Endodermal cell (in vitro differentiated cells): ENCODE measurements at regions not wholly inside any gene's neighbourhood (a gene's known extent, or its start where the extent isn't known, plus 50 kb on each side); places are given as distances from the start of the nearest gene placed in this dataset.

Source experiments
- DNase-seq: peaks from one replicate; pipeline ENCODE4 v3.0.0-alpha.2; 2017
- H3K27ac ChIP-seq: 2 replicates; pipeline ENCODE4 v1.5.1; 2013; ENCODE audit warnings: mild to moderate bottlenecking, low read depth, low read length, moderate library complexity
- H3K27me3 ChIP-seq: 2 replicates; pipeline ENCODE4 v1.6.1; 2013; ENCODE audit warnings: mild to moderate bottlenecking, low read length, moderate library complexity; ENCODE audit not compliant: insufficient read depth, control insufficient read depth, poor library complexity, severe bottlenecking
- H3K36me3 ChIP-seq: 2 replicates; pipeline ENCODE4 v1.7.0; 2013; ENCODE audit warnings: mild to moderate bottlenecking, low read length, moderate library complexity; ENCODE audit not compliant: control insufficient read depth, insufficient read depth
- H3K4me1 ChIP-seq: one replicate; pipeline ENCODE4 v1.7.0; 2013; ENCODE audit warnings: low read length; ENCODE audit not compliant: control insufficient read depth, insufficient read depth
- H3K4me3 ChIP-seq: 2 replicates; pipeline ENCODE4 v1.5.1; 2013; ENCODE audit warnings: mild to moderate bottlenecking, low read length, moderate library complexity
- H3K9ac ChIP-seq: 2 replicates; pipeline ENCODE4 v1.6.1; 2013; ENCODE audit warnings: mild to moderate bottlenecking, low read length, moderate library complexity; ENCODE audit not compliant: poor library complexity, severe bottlenecking; ENCODE audit errors: extremely low read depth
- H3K9me3 ChIP-seq: 2 replicates; pipeline ENCODE4 v1.6.1; 2013; ENCODE audit warnings: mild to moderate bottlenecking, low read length, moderate library complexity; ENCODE audit not compliant: control insufficient read depth
- H3K27ac Mint-ChIP-seq: 2 replicates; pipeline ENCODE4 v1.8.0; 2020; ENCODE audit warnings: mixed read lengths
- H3K27me3 Mint-ChIP-seq: 2 replicates; pipeline ENCODE4 v1.8.0; 2021; ENCODE audit warnings: mild to moderate bottlenecking, mixed read lengths; ENCODE audit not compliant: insufficient read depth
- H3K36me3 Mint-ChIP-seq: 2 replicates; pipeline ENCODE4 v1.8.0; 2020; ENCODE audit warnings: low read depth, mixed read lengths
- H3K4me1 Mint-ChIP-seq: 2 replicates; pipeline ENCODE4 v1.8.0; 2020; ENCODE audit warnings: mixed read lengths
- H3K4me3 Mint-ChIP-seq: 2 replicates; pipeline ENCODE4 v1.8.0; 2020; ENCODE audit warnings: mild to moderate bottlenecking, moderate library complexity, mixed read lengths
- H3K9me3 Mint-ChIP-seq: 2 replicates; pipeline ENCODE4 v1.8.0; 2020; ENCODE audit warnings: mild to moderate bottlenecking, mixed read lengths
- WGBS, 2 experiments: methylation state at CpG; one replicate each; pipeline versions ENCODE4 v1.1.5 to v1.1.7; 2013; ENCODE audit warnings: missing lambda C conversion rate in 2 of 2, mixed read lengths in 1 of 2; ENCODE audit not compliant: insufficient coverage in 1 of 2, insufficient read length in 1 of 2; 5-methylcytosine and 5-hydroxymethylcytosine counted together
- TF ChIP-seq, protein P1 (sequence below): fragments of 200-600 bp; sonication (generic); conservative IDR thresholded peaks from 2 replicates; pipeline ENCODE4 v1.5.0; 2021; ENCODE audit warnings: antibody characterized with exemption, mild to moderate bottlenecking

DNA sequence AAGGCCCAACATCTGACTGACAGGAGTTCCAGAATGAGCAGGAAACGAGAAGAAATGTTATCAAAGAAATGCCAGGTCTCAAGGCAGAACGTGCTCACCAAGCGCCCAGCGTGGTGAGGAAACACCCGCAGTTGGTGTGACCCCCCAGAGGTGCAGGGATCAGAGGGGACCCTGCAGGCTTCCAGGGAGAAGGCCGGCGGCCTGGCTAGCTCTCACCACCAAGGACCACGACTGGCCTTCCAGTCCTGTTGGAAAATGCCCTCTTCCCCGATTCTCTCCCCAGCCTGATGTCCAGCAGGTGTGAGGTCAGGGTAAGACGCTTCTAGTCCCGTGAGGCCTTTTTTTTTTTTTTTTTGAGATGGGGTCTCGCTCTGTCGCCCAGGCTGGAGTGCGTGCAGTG, 189.1 kb downstream of the IGLL1 start:
- TF ChIP-seq, protein P1, sequence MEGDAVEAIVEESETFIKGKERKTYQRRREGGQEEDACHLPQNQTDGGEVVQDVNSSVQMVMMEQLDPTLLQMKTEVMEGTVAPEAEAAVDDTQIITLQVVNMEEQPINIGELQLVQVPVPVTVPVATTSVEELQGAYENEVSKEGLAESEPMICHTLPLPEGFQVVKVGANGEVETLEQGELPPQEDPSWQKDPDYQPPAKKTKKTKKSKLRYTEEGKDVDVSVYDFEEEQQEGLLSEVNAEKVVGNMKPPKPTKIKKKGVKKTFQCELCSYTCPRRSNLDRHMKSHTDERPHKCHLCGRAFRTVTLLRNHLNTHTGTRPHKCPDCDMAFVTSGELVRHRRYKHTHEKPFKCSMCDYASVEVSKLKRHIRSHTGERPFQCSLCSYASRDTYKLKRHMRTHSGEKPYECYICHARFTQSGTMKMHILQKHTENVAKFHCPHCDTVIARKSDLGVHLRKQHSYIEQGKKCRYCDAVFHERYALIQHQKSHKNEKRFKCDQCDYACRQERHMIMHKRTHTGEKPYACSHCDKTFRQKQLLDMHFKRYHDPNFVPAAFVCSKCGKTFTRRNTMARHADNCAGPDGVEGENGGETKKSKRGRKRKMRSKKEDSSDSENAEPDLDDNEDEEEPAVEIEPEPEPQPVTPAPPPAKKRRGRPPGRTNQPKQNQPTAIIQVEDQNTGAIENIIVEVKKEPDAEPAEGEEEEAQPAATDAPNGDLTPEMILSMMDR, result no peak
- no peaks in the 10 kb centered on the region for H3K36me3 Mint-ChIP-seq
- no peak overlapping the region for H3K4me3 Mint-ChIP-seq
- no peak for DNase-seq
- no peak overlapping the region for H3K9ac ChIP-seq
- H3K4me1 Mint-ChIP-seq, result peaks cover 2% of the 10 kb centered on the region
- H3K9me3 Mint-ChIP-seq, result no peaks in the 10 kb centered on the region
- no peaks in the 10 kb centered on the region for H3K4me1 ChIP-seq
- H3K27me3 Mint-ChIP-seq, result peaks cover 6% of the 10 kb centered on the region
- H3K27me3 ChIP-seq, result no peaks in the 10 kb centered on the region
- H3K36me3 ChIP-seq, result no peaks in the 10 kb centered on the region
- 89 to 98% methylated on average over 8 to 13 of the region's 14 CpGs for WGBS, 2 experiments
- H3K27ac Mint-ChIP-seq, result no peak overlapping the region
- H3K27ac ChIP-seq, result no peak overlapping the region
- no peaks in the 10 kb centered on the region for H3K9me3 ChIP-seq
- no peak overlapping the region for H3K4me3 ChIP-seq

DNA sequence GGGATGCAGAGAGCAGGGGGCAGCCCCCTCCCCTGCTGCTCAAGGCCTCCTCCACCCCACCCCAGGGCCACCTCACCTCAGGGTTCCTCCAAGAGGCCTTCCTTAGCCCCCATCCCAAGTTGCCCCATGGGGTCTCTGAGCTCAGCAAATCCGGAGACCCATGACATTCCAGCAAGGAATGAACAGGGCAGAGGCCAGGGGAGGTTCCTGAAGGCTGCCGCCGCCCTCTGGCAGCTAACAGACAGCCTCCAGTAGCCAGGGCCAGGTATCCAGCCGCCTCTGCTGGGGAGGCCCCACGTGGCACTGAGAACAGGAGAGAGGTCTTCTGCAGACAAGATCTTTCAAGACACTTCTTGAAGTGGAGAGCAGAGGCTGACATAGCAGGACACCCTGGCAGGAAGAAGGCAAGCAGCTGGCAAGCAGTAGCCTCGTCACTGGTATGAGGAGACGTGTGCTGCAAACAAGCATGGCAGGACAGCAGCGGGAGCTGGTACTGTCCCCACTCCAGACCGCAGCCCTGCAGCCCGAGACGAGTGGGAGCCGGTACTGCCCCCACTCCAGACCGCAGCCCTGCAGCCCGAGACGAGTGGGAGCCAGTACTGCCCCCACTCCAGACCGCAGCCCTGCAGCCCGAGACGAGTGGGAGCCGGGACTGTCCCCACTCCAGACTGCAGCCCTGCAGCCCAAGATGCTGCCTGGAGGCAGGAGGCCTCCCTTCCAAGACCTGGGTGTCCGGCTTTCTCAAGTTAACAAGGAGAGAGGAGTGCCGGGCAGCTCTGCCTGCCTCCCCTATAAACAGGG, 190.6 kb downstream of the IGLL1 start:
- Histone ChIP-seq H3K27me3 (no peaks in the 10 kb centered on the region), H3K27ac (no peak overlapping the region), H3K4me3 (no peak overlapping the region), H3K9ac (no peak overlapping the region), H3K36me3 (no peaks in the 10 kb centered on the region), H3K4me1 (no peaks in the 10 kb centered on the region), H3K9me3 (no peaks in the 10 kb centered on the region)
- Mint-ChIP-seq H3K4me1 (peaks cover 2% of the 10 kb centered on the region), H3K27me3 (peaks cover 6% of the 10 kb centered on the region), H3K27ac (no peak overlapping the region), H3K4me3 (no peak overlapping the region), H3K9me3 (no peaks in the 10 kb centered on the region), H3K36me3 (no peaks in the 10 kb centered on the region)
- DNase-seq, result peak; percentile 77
- 73 to 81% methylated on average over 10 to 21 of the region's 21 CpGs for WGBS, 2 experiments
- TF ChIP-seq, protein P1, result no peak

DNA sequence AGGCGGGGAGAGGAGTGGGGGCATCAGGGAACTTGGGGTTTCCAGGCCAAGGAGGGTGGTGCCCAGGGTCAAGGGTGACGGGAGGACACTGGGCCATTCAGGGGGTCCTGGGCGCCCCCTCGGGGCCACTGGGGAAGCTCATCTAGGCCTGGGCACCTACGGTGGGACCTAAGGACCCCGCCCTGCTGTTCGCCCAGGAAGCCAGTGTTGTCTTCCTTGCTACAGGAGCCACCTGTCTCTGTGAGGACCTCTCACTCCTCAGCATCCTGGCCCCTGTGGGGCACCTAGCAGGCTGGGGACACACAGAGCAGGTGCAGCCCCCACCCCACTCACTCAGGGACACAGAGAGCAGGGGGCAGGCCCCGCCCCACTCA, 191.6 kb downstream of the IGLL1 start:
- 94% methylated on average over 8 of the region's 8 CpGs; no CpG with 5 or more reads in 1 of the 2 experiments for WGBS, 2 experiments
- no peaks in the 10 kb centered on the region for H3K36me3 Mint-ChIP-seq
- H3K9ac ChIP-seq, result no peak overlapping the region

More for the DNA sequence above, 191.6 kb downstream of the IGLL1 start:
- H3K27me3 ChIP-seq, result no peaks in the 10 kb centered on the region
- H3K4me3 ChIP-seq, result no peak overlapping the region
- no peaks in the 10 kb centered on the region for H3K9me3 ChIP-seq
- H3K27me3 Mint-ChIP-seq, result peaks cover 8% of the 10 kb centered on the region
- H3K9me3 Mint-ChIP-seq, result no peaks in the 10 kb centered on the region
- TF ChIP-seq, protein P1, result no peak
- peaks cover 7% of the 10 kb centered on the region for H3K4me1 Mint-ChIP-seq
- H3K4me3 Mint-ChIP-seq, result no peak overlapping the region
- DNase-seq, result peak; percentile 46
- no peak overlapping the region for H3K27ac Mint-ChIP-seq
- H3K27ac ChIP-seq, result no peak overlapping the region
- no peaks in the 10 kb centered on the region for H3K4me1 ChIP-seq
- no peaks in the 10 kb centered on the region for H3K36me3 ChIP-seq
